SW480 (cell line): ENCODE measurements at regions not wholly inside any gene's neighbourhood (a gene's known extent, or its start where the extent isn't known, plus 50 kb on each side); places are given as distances from the start of the nearest gene placed in this dataset.

ENCODE experiments used
- DNase-seq: peaks from one replicate; pipeline ENCODE4 v3.0.0-alpha.2; 2016; ENCODE audit warnings: low spot score

GRCh38 chr14:36028665-36029064, 147.9 kb downstream of the PTCSC3 start:
- DNase-seq = no peak

- no peak for DNase-seq
Observed at GRCh38 chr14:36028218-36028617, 148.3 kb downstream of the PTCSC3 start.

- no peak for DNase-seq
Observed at GRCh38 chr14:36027354-36027753, 149.2 kb downstream of the PTCSC3 start.

GRCh38 chr14:36022765-36023410, 153.6 kb downstream of the PTCSC3 start:
- DNase-seq = no peak

- no peak for DNase-seq
Observed at GRCh38 chr14:36021591-36022320, 154.8 kb downstream of the PTCSC3 start.

- DNase-seq = no peak
Observed at GRCh38 chr14:36021030-36021422, 155.5 kb downstream of the PTCSC3 start.

GRCh38 chr14:36020120-36021029, 156.1 kb downstream of the PTCSC3 start:
- no peak for DNase-seq

- DNase-seq = no peak
Observed at GRCh38 chr14:36019126-36019525, 157.4 kb downstream of the PTCSC3 start.

- no peak for DNase-seq
Observed at GRCh38 chr14:36014236-36014635, 162.3 kb downstream of the PTCSC3 start.

GRCh38 chr14:36013483-36013882, 163.0 kb downstream of the PTCSC3 start:
- no peak for DNase-seq

- DNase-seq = no peak
Observed at GRCh38 chr14:36012621-36013020, 163.9 kb downstream of the PTCSC3 start.

- DNase-seq = no peak
Observed at GRCh38 chr14:36009643-36010042, 166.9 kb downstream of the PTCSC3 start.

GRCh38 chr14:36006623-36007022, 169.9 kb downstream of the PTCSC3 start:
- no peak for DNase-seq

GRCh38 chr14:36005670-36006069, 170.9 kb downstream of the PTCSC3 start:
- no peak for DNase-seq

- DNase-seq = no peak
Observed at GRCh38 chr14:36001936-36002335, 174.6 kb downstream of the PTCSC3 start.

GRCh38 chr14:35999294-35999693, 173.2 kb downstream of the BRMS1L start:
- DNase-seq = no peak

GRCh38 chr14:35998303-35998702, 172.2 kb downstream of the BRMS1L start:
- DNase-seq = no peak

GRCh38 chr14:35993684-35993960, 167.5 kb downstream of the BRMS1L start:
- DNase-seq = no peak

GRCh38 chr14:35992816-35993683, 166.9 kb downstream of the BRMS1L start:
- no peak for DNase-seq

GRCh38 chr14:35991356-35991755, 165.2 kb downstream of the BRMS1L start:
- no peak for DNase-seq

GRCh38 chr14:35989736-35990135, 163.6 kb downstream of the BRMS1L start:
- no peak for DNase-seq
